ENCODE measurements at regions not wholly inside any gene's neighbourhood (a gene's known extent, or its start where the extent isn't known, plus 50 kb on each side); places are given as distances from the start of the nearest gene placed in this dataset.

- Histone ChIP-seq H3F3A (ENCODE audit: insufficient read depth, low read length, poor library complexity, severe bottlenecking) (no peaks in the 10 kb centered on the region), H3K79me2 (replicated peaks; ENCODE audit: insufficient read depth, low read length) (no peaks in the 10 kb centered on the region), H3K27me3 (ENCODE audit: insufficient read depth, low read depth, low read length) (no peaks in the 10 kb centered on the region), H3K9ac (ENCODE audit: low read length) (no peak overlapping the region), H4K20me1 (ENCODE audit: insufficient read depth) (no peaks in the 10 kb centered on the region), H3K36me3 (ENCODE audit: insufficient read depth, low read length) (no peaks in the 10 kb centered on the region), H3K9me3 (ENCODE audit: low read length) (no peaks in the 10 kb centered on the region), H3K4me2 (ENCODE audit: low read length) (no peak overlapping the region), H3K9me2 (ENCODE audit: insufficient read depth, low read length) (no peaks in the 10 kb centered on the region), H2AFZ (ENCODE audit: low read depth, low read length) (no peak overlapping the region), H3K4me3 (ENCODE audit: low read length) (no peak overlapping the region), H3K27ac (ENCODE audit: low read length) (no peak overlapping the region)
- TF ChIP-seq POLR2AphosphoS5 (IDR thresholded peaks at IDR 0.05) (no peak), EP300 (conservative IDR thresholded peaks at IDR 0.05; ENCODE audit: poor library complexity, severe bottlenecking) (no peak), REST (IDR thresholded peaks at IDR 0.05; ENCODE audit: borderline replicate concordance) (no peak)
These were observed 66.2 kb upstream of the MTHFD1L start for GRCh38 chr6:150799276-150799805.

- Histone ChIP-seq H3K36me3 (ENCODE audit: insufficient read depth, low read length) (no peaks in the 10 kb centered on the region), H2AFZ (ENCODE audit: low read depth, low read length) (no peak overlapping the region), H3K4me2 (ENCODE audit: low read length) (no peak overlapping the region), H3F3A (ENCODE audit: insufficient read depth, low read length, poor library complexity, severe bottlenecking) (no peaks in the 10 kb centered on the region), H3K9me2 (ENCODE audit: insufficient read depth, low read length) (no peaks in the 10 kb centered on the region), H3K9ac (ENCODE audit: low read length) (no peak overlapping the region), H3K27me3 (ENCODE audit: insufficient read depth, low read depth, low read length) (no peaks in the 10 kb centered on the region), H3K4me3 (ENCODE audit: low read length) (no peak overlapping the region), H3K79me2 (replicated peaks; ENCODE audit: insufficient read depth, low read length) (no peaks in the 10 kb centered on the region), H4K20me1 (ENCODE audit: insufficient read depth) (no peaks in the 10 kb centered on the region), H3K27ac (ENCODE audit: low read length) (no peak overlapping the region), H3K9me3 (ENCODE audit: low read length) (no peaks in the 10 kb centered on the region)
- no peak for TF ChIP-seq CTCF (IDR thresholded peaks at IDR 0.05; ENCODE audit: poor library complexity, severe bottlenecking)
- TF ChIP-seq REST (IDR thresholded peaks at IDR 0.05; ENCODE audit: borderline replicate concordance), result no peak
- TF ChIP-seq MXI1 (conservative IDR thresholded peaks at IDR 0.05; ENCODE audit: poor library complexity, severe bottlenecking), result no peak
- no peak for TF ChIP-seq EP300 (conservative IDR thresholded peaks at IDR 0.05; ENCODE audit: poor library complexity, severe bottlenecking)
- no peak for TF ChIP-seq TAF1 (IDR thresholded peaks at IDR 0.05; ENCODE audit: low read depth)
- no peak for TF ChIP-seq EZH2 (IDR thresholded peaks at IDR 0.05; ENCODE audit: borderline replicate concordance, insufficient read depth, low read length, poor library complexity, severe bottlenecking)
- TF ChIP-seq RAD21 (conservative IDR thresholded peaks at IDR 0.05), result no peak
- no peak for TF ChIP-seq POLR2AphosphoS5 (IDR thresholded peaks at IDR 0.05)
- TF ChIP-seq SMC3 (conservative IDR thresholded peaks at IDR 0.05; ENCODE audit: poor library complexity), result no peak
These were observed 64.7 kb upstream of the MTHFD1L start for GRCh38 chr6:150800674-150801314.

Measured in neural cell (in vitro differentiated cells).